ENCODE measurements at regions not wholly inside any gene's neighbourhood (a gene's known extent, or its start where the extent isn't known, plus 50 kb on each side); places are given as distances from the start of the nearest gene placed in this dataset.

GRCh38 chr1:88145752-88146151, 538.3 kb upstream of the PKN2 start:
- no peak for DNase-seq (ENCODE audit: low read depth in 2 of 2)

GRCh38 chr1:88149686-88150085, 534.4 kb upstream of the PKN2 start:
- no peak for DNase-seq (ENCODE audit: low read depth in 2 of 2)

GRCh38 chr1:88150330-88150729, 533.7 kb upstream of the PKN2 start:
- no peak for DNase-seq (ENCODE audit: low read depth in 2 of 2)

- DNase-seq (ENCODE audit: low read depth in 2 of 2) = no peak
Measured at GRCh38 chr1:88163187-88163586, 520.9 kb upstream of the PKN2 start.

- DNase-seq (ENCODE audit: low read depth in 2 of 2) = no peak
Measured at GRCh38 chr1:88168126-88168525, 515.9 kb upstream of the PKN2 start.

GRCh38 chr1:88169139-88169538, 514.9 kb upstream of the PKN2 start:
- no peak for DNase-seq (ENCODE audit: low read depth in 2 of 2)

- no peak for DNase-seq (ENCODE audit: low read depth in 2 of 2)
Measured at GRCh38 chr1:88169939-88170338, 514.1 kb upstream of the PKN2 start.

GRCh38 chr1:88175120-88175630, 508.9 kb upstream of the PKN2 start:
- no peak for DNase-seq (ENCODE audit: low read depth in 2 of 2)

- no peak for DNase-seq (ENCODE audit: low read depth in 2 of 2)
Measured at GRCh38 chr1:88175631-88176226, 508.3 kb upstream of the PKN2 start.

- DNase-seq (ENCODE audit: low read depth in 2 of 2) = no peak
Measured at GRCh38 chr1:88179943-88180342, 504.1 kb upstream of the PKN2 start.

GRCh38 chr1:88180449-88181108, 503.5 kb upstream of the PKN2 start:
- DNase-seq (ENCODE audit: low read depth in 2 of 2) = peak; percentile 11 to 38

GRCh38 chr1:88186911-88187310, 497.2 kb upstream of the PKN2 start:
- no peak for DNase-seq (ENCODE audit: low read depth in 2 of 2)

- no peak for DNase-seq (ENCODE audit: low read depth in 2 of 2)
Measured at GRCh38 chr1:88188038-88188437, 496.0 kb upstream of the PKN2 start.

GRCh38 chr1:88189525-88189924, 494.5 kb upstream of the PKN2 start:
- no peak for DNase-seq (ENCODE audit: low read depth in 2 of 2)

GRCh38 chr1:88191917-88192316, 492.2 kb upstream of the PKN2 start:
- DNase-seq (ENCODE audit: low read depth in 2 of 2) = no peak

GRCh38 chr1:88194542-88194941, 489.5 kb upstream of the PKN2 start:
- DNase-seq (ENCODE audit: low read depth in 2 of 2) = no peak

GRCh38 chr1:88200545-88200944, 483.5 kb upstream of the PKN2 start:
- no peak for DNase-seq (ENCODE audit: low read depth in 2 of 2)

- DNase-seq (ENCODE audit: low read depth in 2 of 2) = no peak
Measured at GRCh38 chr1:88204111-88204510, 480.0 kb upstream of the PKN2 start.

- DNase-seq (ENCODE audit: low read depth in 2 of 2) = no peak
Measured at GRCh38 chr1:88204612-88205167, 479.4 kb upstream of the PKN2 start.

- DNase-seq (ENCODE audit: low read depth in 2 of 2) = no peak
Measured at GRCh38 chr1:88208389-88208788, 475.7 kb upstream of the PKN2 start.

- no peak for DNase-seq (ENCODE audit: low read depth in 2 of 2)
Measured at GRCh38 chr1:88210103-88210787, 473.8 kb upstream of the PKN2 start.

GRCh38 chr1:88216441-88216840, 467.6 kb upstream of the PKN2 start:
- DNase-seq (ENCODE audit: low read depth in 2 of 2) = no peak

GRCh38 chr1:88217386-88217785, 466.7 kb upstream of the PKN2 start:
- no peak for DNase-seq (ENCODE audit: low read depth in 2 of 2)

Data from stimulated activated CD4-positive, alpha-beta T cell treated with anti-CD3 and anti-CD28 coated beads, Interleukin-12 subunit alpha, Interleukin-12 subunit beta, amount 100 ng/mL, for 24 hours (primary cell).